GM23338 (cell line): ENCODE measurements at regions not wholly inside any gene's neighbourhood (a gene's known extent, or its start where the extent isn't known, plus 50 kb on each side); places are given as distances from the start of the nearest gene placed in this dataset.

ENCODE experiments used
- ATAC-seq: fragments of 200-7000 bp; cut with Tn5 transposase; 3 replicates; pipeline ENCODE4 v1.9.1; 2020
- DNase-seq: peaks from one replicate; pipeline ENCODE4 v3.0.0-alpha.2; 2015; ENCODE audit warnings: low spot score
- H2AFZ ChIP-seq: fragments of 200-600 bp; sonication (generic); 2 replicates; pipeline ENCODE4 v1.8.0; 2016; ENCODE audit warnings: antibody characterized with exemption, mild to moderate bottlenecking, moderate library complexity
- H3F3A ChIP-seq: fragments of 200-600 bp; sonication (generic); replicated peaks from 2 replicates; pipeline ENCODE4 v1.8.0; 2017; ENCODE audit warnings: antibody characterized with exemption, mixed run types, low read depth
- H3K27ac ChIP-seq: fragments of 200-600 bp; sonication (generic); 2 replicates; pipeline ENCODE4 v1.6.1; 2016; ENCODE audit warnings: low read depth
- H3K27me3 ChIP-seq: fragments of 200-600 bp; sonication (generic); 2 replicates; pipeline ENCODE4 v1.8.0; 2016; ENCODE audit warnings: mild to moderate bottlenecking, mixed run types, moderate library complexity; ENCODE audit not compliant: insufficient read depth
- H3K36me3 ChIP-seq: fragments of 200-600 bp; sonication (generic); 2 replicates; pipeline ENCODE4 v1.8.0; 2016; ENCODE audit warnings: mild to moderate bottlenecking; ENCODE audit not compliant: insufficient read depth
- H3K4me1 ChIP-seq: fragments of 200-600 bp; sonication (generic); 2 replicates; pipeline ENCODE4 v1.8.0; 2016; ENCODE audit warnings: mild to moderate bottlenecking, moderate library complexity; ENCODE audit not compliant: insufficient read depth
- H3K4me2 ChIP-seq: fragments of 200-600 bp; sonication (generic); 2 replicates; pipeline ENCODE4 v1.7.1; 2017; ENCODE audit warnings: mixed run types
- H3K4me3 ChIP-seq: fragments of 200-600 bp; sonication (generic); 2 replicates; pipeline ENCODE4 v1.6.1; 2016; ENCODE audit warnings: mixed run types
- H3K79me2 ChIP-seq: fragments of 200-600 bp; sonication (generic); replicated peaks from 2 replicates; pipeline ENCODE4 v1.8.0; 2017; ENCODE audit warnings: mild to moderate bottlenecking; ENCODE audit not compliant: insufficient read depth
- H3K9me2 ChIP-seq: fragments of 200-600 bp; sonication (generic); 2 replicates; pipeline ENCODE4 v1.8.0; 2017; ENCODE audit not compliant: insufficient read depth
- H4K20me1 ChIP-seq: fragments of 200-600 bp; sonication (generic); replicated peaks from 2 replicates; pipeline ENCODE4 v1.8.0; 2017; ENCODE audit warnings: mild to moderate bottlenecking; ENCODE audit not compliant: insufficient read depth
- H3K27ac Mint-ChIP-seq: 2 replicates; pipeline ENCODE4 v1.8.0; 2020; ENCODE audit warnings: inconsistent platforms, mild to moderate bottlenecking, moderate library complexity, mixed read lengths
- H3K27me3 Mint-ChIP-seq: 3 replicates; pipeline ENCODE4 v1.8.0; 2022; ENCODE audit warnings: low read depth, mild to moderate bottlenecking, moderate library complexity, mixed read lengths, inconsistent platforms; ENCODE audit not compliant: insufficient read depth, poor library complexity
- H3K36me3 Mint-ChIP-seq: 3 replicates; pipeline ENCODE4 v1.8.0; 2021; ENCODE audit warnings: low read depth, mild to moderate bottlenecking, inconsistent platforms, moderate library complexity, mixed read lengths
- H3K4me1 Mint-ChIP-seq: 3 replicates; pipeline ENCODE4 v1.8.0; 2020; ENCODE audit warnings: mild to moderate bottlenecking, inconsistent platforms, mixed read lengths
- H3K4me3 Mint-ChIP-seq: 3 replicates; pipeline ENCODE4 v1.8.0; 2021; ENCODE audit warnings: moderate library complexity, mild to moderate bottlenecking, inconsistent platforms, mixed read lengths
- H3K9me3 Mint-ChIP-seq: 3 replicates; pipeline ENCODE4 v1.8.0; 2020; ENCODE audit warnings: moderate library complexity, mild to moderate bottlenecking, inconsistent platforms, mixed read lengths
- CREB1 ChIP-seq: fragments of 250-450 bp; sonication (Bioruptor Pico); IDR thresholded peaks from 2 replicates; pipeline ENCODE4 v1.5.0; 2020; ENCODE audit warnings: low read depth, mild to moderate bottlenecking, moderate library complexity
- CTCF ChIP-seq, 2 experiments: fragments of 200-600 bp in 1 of 2; sonication (generic) in 1 of 2; conservative IDR thresholded peaks; 2 replicates each; pipeline versions ENCODE4 v1.5.1 to v1.6.1; 2016 to 2017; ENCODE audit warnings: antibody characterized with exemption in 2 of 2, low read depth in 2 of 2, mild to moderate bottlenecking in 2 of 2, moderate library complexity in 1 of 2
- EZH2phosphoT487 ChIP-seq: fragments of 200-600 bp; sonication (generic); IDR thresholded peaks from one replicate; pipeline ENCODE4 v1.8.1; 2018; ENCODE audit warnings: antibody characterized with exemption; ENCODE audit not compliant: unreplicated experiment
- JUNB ChIP-seq: IDR thresholded peaks from one replicate; pipeline ENCODE4 v1.6.1; 2016; ENCODE audit warnings: antibody characterized with exemption; ENCODE audit not compliant: unreplicated experiment
- NANOG ChIP-seq: IDR thresholded peaks from 2 replicates; pipeline ENCODE4 v1.6.1; 2016; ENCODE audit warnings: antibody characterized with exemption, borderline replicate concordance
- REST ChIP-seq: IDR thresholded peaks from one replicate; pipeline ENCODE4 v1.6.1; 2018; ENCODE audit warnings: antibody characterized with exemption; ENCODE audit not compliant: unreplicated experiment
- ZNF114 ChIP-seq: fragments of 250-450 bp; sonication (Bioruptor Pico); IDR thresholded peaks from 2 replicates; pipeline ENCODE4 v1.5.0; 2020; ENCODE audit warnings: mild to moderate bottlenecking, moderate library complexity
- ZNF331 ChIP-seq: fragments of 250-450 bp; sonication (Bioruptor Pico); IDR thresholded peaks from 2 replicates; pipeline ENCODE4 v1.5.0; 2020; ENCODE audit warnings: low read depth, mild to moderate bottlenecking, moderate library complexity
- ZNF462 ChIP-seq: fragments of 250-450 bp; sonication (Bioruptor Pico); IDR thresholded peaks from 2 replicates; pipeline ENCODE4 v1.5.0; 2020; ENCODE audit warnings: mild to moderate bottlenecking, moderate library complexity

GRCh38 chr4:143026459-143027170, 158.1 kb upstream of the USP38 start:
- Histone ChIP-seq H3K27ac (no peak overlapping the region), H4K20me1 (no peaks in the 10 kb centered on the region), H3K79me2 (no peaks in the 10 kb centered on the region), H3F3A (no peaks in the 10 kb centered on the region), H3K27me3 (no peaks in the 10 kb centered on the region), H3K4me1 (no peaks in the 10 kb centered on the region), H2AFZ (no peak overlapping the region), H3K4me2 (no peak overlapping the region), H3K36me3 (no peaks in the 10 kb centered on the region), H3K9me2 (no peaks in the 10 kb centered on the region; the same call in 1 of the 2 replicates), H3K4me3 (no peak overlapping the region)
- Mint-ChIP-seq H3K9me3 (no peaks in the 10 kb centered on the region), H3K27ac (no peak overlapping the region; the same call in 1 of the 2 replicates), H3K36me3 (no peaks in the 10 kb centered on the region), H3K4me1 (no peaks in the 10 kb centered on the region; the same call in 2 of the 3 replicates), H3K27me3 (peaks cover 2% of the 10 kb centered on the region), H3K4me3 (no peak overlapping the region)
- ATAC-seq, result no peak
- no peak for DNase-seq
- TF ChIP-seq EZH2phosphoT487 (no peak), ZNF462 (CRISPR knock-in tag) (no peak), NANOG (no peak), CTCF (conservative IDR thresholded peaks at IDR 0.05; ENCODE audit: low read depth in 2 of 2) (no peak), REST (no peak), ZNF114 (CRISPR knock-in tag) (no peak), JUNB (no peak), CREB1 (no peak), ZNF331 (no peak)
